DOHH2 (cell line): ENCODE measurements at regions not wholly inside any gene's neighbourhood (a gene's known extent, or its start where the extent isn't known, plus 50 kb on each side); places are given as distances from the start of the nearest gene placed in this dataset.

Experiments
- H3F3A ChIP-seq: fragments of 200-600 bp; sonication (generic), shearing (Covaris generic); 2 replicates; pipeline ENCODE4 v1.6.0; 2016; ENCODE audit warnings: antibody characterized with exemption, mild to moderate bottlenecking; ENCODE audit not compliant: control insufficient read depth, insufficient read depth
- H3K27ac ChIP-seq: fragments of 200-600 bp; sonication (generic); 2 replicates; pipeline ENCODE4 v1.5.1; 2014; ENCODE audit warnings: low read depth, mild to moderate bottlenecking, low read length, moderate library complexity
- H3K27me3 ChIP-seq: fragments of 200-600 bp; sonication (generic); 2 replicates; pipeline ENCODE4 v1.6.1; 2014; ENCODE audit warnings: mild to moderate bottlenecking, low read length, mixed read lengths; ENCODE audit not compliant: control insufficient read depth
- H3K36me3 ChIP-seq: fragments of 200-600 bp; sonication (generic); 2 replicates; pipeline ENCODE4 v1.6.1; 2014; ENCODE audit warnings: mild to moderate bottlenecking, low read length, moderate library complexity, mixed read lengths; ENCODE audit not compliant: control insufficient read depth
- H3K4me1 ChIP-seq: fragments of 200-600 bp; sonication (generic); 2 replicates; pipeline ENCODE4 v1.6.1; 2014; ENCODE audit warnings: mild to moderate bottlenecking, low read length, mixed read lengths; ENCODE audit not compliant: control insufficient read depth
- H3K4me2 ChIP-seq: fragments of 200-600 bp; sonication (generic); 2 replicates; pipeline ENCODE4 v1.6.0; 2014; ENCODE audit warnings: mild to moderate bottlenecking, low read length, moderate library complexity
- H3K4me3 ChIP-seq: fragments of 200-600 bp; sonication (generic); 2 replicates; pipeline ENCODE4 v1.5.1; 2014; ENCODE audit warnings: mild to moderate bottlenecking, low read length, mixed read lengths
- H3K79me2 ChIP-seq: fragments of 200-600 bp; sonication (generic); 2 replicates; pipeline ENCODE4 v1.6.1; 2014; ENCODE audit warnings: mild to moderate bottlenecking, low read length, mixed read lengths; ENCODE audit not compliant: control insufficient read depth
- H3K9me2 ChIP-seq: fragments of 200-600 bp; sonication (generic); replicated peaks from 2 replicates; pipeline ENCODE4 v1.6.1; 2014; ENCODE audit warnings: mild to moderate bottlenecking, low read length, mixed read lengths; ENCODE audit not compliant: control insufficient read depth
- H3K9me3 ChIP-seq: fragments of 200-600 bp; sonication (generic); 2 replicates; pipeline ENCODE4 v1.6.1; 2014; ENCODE audit warnings: antibody characterized with exemption, low read length, mixed read lengths; ENCODE audit not compliant: control insufficient read depth, insufficient read depth
- H4K20me1 ChIP-seq: fragments of 200-600 bp; sonication (generic); 2 replicates; pipeline ENCODE4 v1.6.0; 2014; ENCODE audit warnings: low read depth, mild to moderate bottlenecking, antibody characterized with exemption, low read length, moderate library complexity; ENCODE audit not compliant: control insufficient read depth, insufficient read depth
- EZH2phosphoT487 ChIP-seq: fragments of 200-600 bp; sonication (generic); IDR thresholded peaks from 2 replicates; pipeline ENCODE4 v1.6.1; 2017; ENCODE audit warnings: borderline replicate concordance, mild to moderate bottlenecking, antibody characterized with exemption, low read length, moderate library complexity, mixed read lengths
- TF ChIP-seq, protein P1 (sequence below): fragments of 200-600 bp; sonication (generic); IDR thresholded peaks from one replicate; pipeline ENCODE4 v1.5.1; 2014; ENCODE audit warnings: antibody characterized with exemption, mild to moderate bottlenecking, low read depth, low read length; ENCODE audit not compliant: poor library complexity, severe bottlenecking

DNA sequence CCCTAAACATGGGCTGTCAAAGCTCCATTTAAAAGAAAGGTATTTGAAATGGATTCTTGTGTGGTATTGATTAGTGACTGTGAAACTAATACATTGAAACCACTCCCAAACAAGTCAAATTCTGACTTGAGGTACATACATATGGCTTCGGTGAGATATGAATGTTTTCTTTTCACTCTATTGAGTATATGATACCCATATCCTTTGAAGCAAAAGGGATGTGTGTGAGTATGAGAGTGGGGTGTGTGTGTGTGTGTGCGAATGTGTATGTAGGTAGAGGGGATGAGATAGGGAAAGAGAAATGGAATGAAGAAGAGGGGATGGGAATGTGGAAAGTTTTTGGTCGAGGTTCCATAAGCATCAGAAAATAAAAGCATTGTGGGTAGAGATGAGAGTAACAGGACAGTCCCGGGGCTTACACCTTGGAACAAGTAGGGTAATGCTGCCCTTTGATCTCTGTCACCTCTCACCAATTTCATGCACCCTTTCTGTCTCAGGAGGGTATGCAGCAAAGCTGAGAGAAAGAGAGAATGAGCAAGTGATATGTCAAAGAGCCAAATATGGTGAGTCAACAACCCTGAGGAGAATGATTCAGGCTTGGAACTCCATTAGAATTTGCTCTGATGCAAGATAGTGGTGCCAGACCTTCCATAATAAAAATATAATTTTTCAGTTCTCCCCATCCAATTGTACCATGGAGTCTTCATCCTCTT, 64.0 kb upstream of the ZEB2 start:
- Histone ChIP-seq H3K36me3 (no peaks in the 10 kb centered on the region), H3K27ac (no peak overlapping the region), H3K4me1 (peaks cover 43% of the 10 kb centered on the region), H3K79me2 (no peaks in the 10 kb centered on the region), H4K20me1 (no peaks in the 10 kb centered on the region), H3K4me2 (no peak overlapping the region), H3K9me2 (no peaks in the 10 kb centered on the region), H3K4me3 (no peak overlapping the region), H3K9me3 (no peaks in the 10 kb centered on the region), H3K27me3 (no peaks in the 10 kb centered on the region), H3F3A (no peaks in the 10 kb centered on the region; the same call in 1 of the 2 replicates)
- no peak for TF ChIP-seq EZH2phosphoT487
- TF ChIP-seq, protein P1, sequence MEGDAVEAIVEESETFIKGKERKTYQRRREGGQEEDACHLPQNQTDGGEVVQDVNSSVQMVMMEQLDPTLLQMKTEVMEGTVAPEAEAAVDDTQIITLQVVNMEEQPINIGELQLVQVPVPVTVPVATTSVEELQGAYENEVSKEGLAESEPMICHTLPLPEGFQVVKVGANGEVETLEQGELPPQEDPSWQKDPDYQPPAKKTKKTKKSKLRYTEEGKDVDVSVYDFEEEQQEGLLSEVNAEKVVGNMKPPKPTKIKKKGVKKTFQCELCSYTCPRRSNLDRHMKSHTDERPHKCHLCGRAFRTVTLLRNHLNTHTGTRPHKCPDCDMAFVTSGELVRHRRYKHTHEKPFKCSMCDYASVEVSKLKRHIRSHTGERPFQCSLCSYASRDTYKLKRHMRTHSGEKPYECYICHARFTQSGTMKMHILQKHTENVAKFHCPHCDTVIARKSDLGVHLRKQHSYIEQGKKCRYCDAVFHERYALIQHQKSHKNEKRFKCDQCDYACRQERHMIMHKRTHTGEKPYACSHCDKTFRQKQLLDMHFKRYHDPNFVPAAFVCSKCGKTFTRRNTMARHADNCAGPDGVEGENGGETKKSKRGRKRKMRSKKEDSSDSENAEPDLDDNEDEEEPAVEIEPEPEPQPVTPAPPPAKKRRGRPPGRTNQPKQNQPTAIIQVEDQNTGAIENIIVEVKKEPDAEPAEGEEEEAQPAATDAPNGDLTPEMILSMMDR: no peak

DNA sequence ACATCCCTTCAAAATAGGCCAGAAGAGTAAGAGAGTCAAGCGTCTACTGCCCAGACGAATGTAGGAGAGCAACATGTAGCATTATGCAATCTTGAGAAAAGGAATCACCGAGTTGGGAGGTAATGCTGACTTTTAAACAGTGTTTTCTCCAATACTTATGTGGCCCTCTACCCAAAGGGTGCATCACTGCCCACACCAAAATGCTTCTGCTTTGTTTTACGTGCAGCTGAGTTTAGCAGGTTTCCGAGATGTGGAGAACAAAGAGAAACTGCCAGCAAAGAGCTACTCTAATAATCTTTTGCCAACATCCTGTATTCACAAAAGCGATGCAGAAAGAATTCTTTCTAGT, 63.4 kb upstream of the ZEB2 start:
- Histone ChIP-seq H3K4me3 (no peak overlapping the region), H4K20me1 (no peaks in the 10 kb centered on the region), H3K27me3 (no peaks in the 10 kb centered on the region), H3K4me2 (no peak overlapping the region), H3F3A (no peaks in the 10 kb centered on the region; the same call in 1 of the 2 replicates), H3K9me3 (no peaks in the 10 kb centered on the region), H3K9me2 (no peaks in the 10 kb centered on the region), H3K4me1 (peaks cover 43% of the 10 kb centered on the region), H3K36me3 (no peaks in the 10 kb centered on the region), H3K79me2 (no peaks in the 10 kb centered on the region), H3K27ac (no peak overlapping the region)
- TF ChIP-seq, protein P1: no peak
- no peak for TF ChIP-seq EZH2phosphoT487

GRCh38 chr2:144582651-144583380, 62.9 kb upstream of the ZEB2 start:
- Histone ChIP-seq H3K27ac (no peak overlapping the region), H3K36me3 (no peaks in the 10 kb centered on the region), H4K20me1 (no peaks in the 10 kb centered on the region), H3K4me3 (no peak overlapping the region), H3K4me2 (no peak overlapping the region), H3F3A (no peaks in the 10 kb centered on the region; the same call in 1 of the 2 replicates), H3K27me3 (no peaks in the 10 kb centered on the region), H3K79me2 (no peaks in the 10 kb centered on the region), H3K9me2 (no peaks in the 10 kb centered on the region), H3K4me1 (peaks cover 43% of the 10 kb centered on the region), H3K9me3 (no peaks in the 10 kb centered on the region)
- TF ChIP-seq EZH2phosphoT487: no peak
- TF ChIP-seq, protein P1: no peak
